Activated naive CD4-positive, alpha-beta T cell treated with anti-CD3 and anti-CD28 coated beads, Interleukin-2, amount 10 ng/mL, durations not matched to agents 7 days and 5 days (primary cell): ENCODE measurements at regions not wholly inside any gene's neighbourhood (a gene's known extent, or its start where the extent isn't known, plus 50 kb on each side); places are given as distances from the start of the nearest gene placed in this dataset.
"Not testable (repeated sequence)": the region's sequence is repeated elsewhere in the genome, so short reads cannot be mapped to it uniquely, and the experiment has no call there.

Experiments
- CTCF ChIA-PET: fragments of 350-600 bp; sonication (Branson Sonifier 250); formaldehyde crosslinking; loops from one replicate; lab custom pipeline; 2021; ENCODE audit warnings: antibody characterized with exemption; lab: Charles Lee
- DNase-seq: peaks from one replicate; pipeline ENCODE4 v3.0.0-alpha.2; 2020
- H3K27ac Mint-ChIP-seq: one replicate; pipeline ENCODE4 v1.8.0; 2021; ENCODE audit warnings: mild to moderate bottlenecking, moderate library complexity, mixed read lengths
- H3K27me3 Mint-ChIP-seq: one replicate; pipeline ENCODE4 v1.8.0; 2021; ENCODE audit warnings: mild to moderate bottlenecking, mixed read lengths
- H3K36me3 Mint-ChIP-seq: one replicate; pipeline ENCODE4 v1.8.0; 2021; ENCODE audit warnings: mixed read lengths
- H3K4me1 Mint-ChIP-seq: one replicate; pipeline ENCODE4 v1.8.0; 2021; ENCODE audit warnings: mixed read lengths
- H3K4me3 Mint-ChIP-seq: one replicate; pipeline ENCODE4 v1.8.0; 2021; ENCODE audit warnings: mild to moderate bottlenecking, moderate library complexity, mixed read lengths
- H3K9me3 Mint-ChIP-seq: one replicate; pipeline ENCODE4 v1.8.0; 2021; ENCODE audit warnings: mixed read lengths

GRCh38 chr20:47940101-47940813 lies 155.0 kb upstream of the SULF2 start:
- H3K9me3 Mint-ChIP-seq = no peaks in the 10 kb centered on the region
- CTCF ChIA-PET = no interaction called here
- DNase-seq = no peak
- no peaks in the 10 kb centered on the region for H3K36me3 Mint-ChIP-seq
- H3K4me3 Mint-ChIP-seq = no peak overlapping the region
- peaks cover 24% of the 10 kb centered on the region for H3K27me3 Mint-ChIP-seq
- H3K4me1 Mint-ChIP-seq = no peaks in the 10 kb centered on the region
- H3K27ac Mint-ChIP-seq = no peak overlapping the region

- Mint-ChIP-seq H3K27ac (no peak overlapping the region), H3K9me3 (no peaks in the 10 kb centered on the region)
- no peak for DNase-seq
Measured at GRCh38 chr20:47936612-47937011, 151.3 kb upstream of the SULF2 start.

GRCh38 chr20:47934761-47935160 lies 149.5 kb upstream of the SULF2 start:
- Mint-ChIP-seq H3K27ac (no peak overlapping the region), H3K27me3 (peaks cover 14% of the 10 kb centered on the region), H3K9me3 (no peaks in the 10 kb centered on the region), H3K4me3 (no peak overlapping the region), H3K4me1 (no peaks in the 10 kb centered on the region), H3K36me3 (no peaks in the 10 kb centered on the region)
- DNase-seq = no peak
- CTCF ChIA-PET = no interaction called here

More at GRCh38 chr20:47936612-47937011, 151.3 kb upstream of the SULF2 start:
- CTCF ChIA-PET = no interaction called here
- H3K4me1 Mint-ChIP-seq = no peaks in the 10 kb centered on the region
- no peak overlapping the region for H3K4me3 Mint-ChIP-seq
- no peaks in the 10 kb centered on the region for H3K36me3 Mint-ChIP-seq
- peaks cover 14% of the 10 kb centered on the region for H3K27me3 Mint-ChIP-seq

- no peaks in the 10 kb centered on the region for H3K9me3 Mint-ChIP-seq
- CTCF ChIA-PET = no interaction called here
- no peak for DNase-seq
- peaks cover 2% of the 10 kb centered on the region for H3K27me3 Mint-ChIP-seq
- H3K4me1 Mint-ChIP-seq = no peaks in the 10 kb centered on the region
- H3K4me3 Mint-ChIP-seq = no peak overlapping the region
- H3K36me3 Mint-ChIP-seq = no peaks in the 10 kb centered on the region
- no peak overlapping the region for H3K27ac Mint-ChIP-seq
Measured at GRCh38 chr20:47931443-47931842, 146.2 kb upstream of the SULF2 start.

- Mint-ChIP-seq H3K36me3 (no peaks in the 10 kb centered on the region), H3K4me3 (no peak overlapping the region), H3K27me3 (no peaks in the 10 kb centered on the region), H3K4me1 (no peaks in the 10 kb centered on the region), H3K9me3 (no peaks in the 10 kb centered on the region), H3K27ac (no peak overlapping the region)
- CTCF ChIA-PET = no interaction called here
- no peak for DNase-seq
Measured at GRCh38 chr20:47931002-47931401, 145.7 kb upstream of the SULF2 start.

GRCh38 chr20:47929368-47930115 lies 144.3 kb upstream of the SULF2 start:
- no peaks in the 10 kb centered on the region for H3K27me3 Mint-ChIP-seq
- CTCF ChIA-PET = no interaction called here
- H3K4me1 Mint-ChIP-seq = no peaks in the 10 kb centered on the region
- no peaks in the 10 kb centered on the region for H3K9me3 Mint-ChIP-seq
- no peaks in the 10 kb centered on the region for H3K36me3 Mint-ChIP-seq
- no peak overlapping the region for H3K27ac Mint-ChIP-seq
- no peak overlapping the region for H3K4me3 Mint-ChIP-seq
- no peak for DNase-seq

- no peak for DNase-seq
- no peak overlapping the region for H3K27ac Mint-ChIP-seq
- no peaks in the 10 kb centered on the region for H3K4me1 Mint-ChIP-seq
- H3K36me3 Mint-ChIP-seq = no peaks in the 10 kb centered on the region
- peaks cover 3% of the 10 kb centered on the region for H3K27me3 Mint-ChIP-seq
- CTCF ChIA-PET = no interaction called here
- H3K9me3 Mint-ChIP-seq = no peaks in the 10 kb centered on the region
- no peak overlapping the region for H3K4me3 Mint-ChIP-seq
Measured at GRCh38 chr20:47927944-47928343, 142.7 kb upstream of the SULF2 start.

- Mint-ChIP-seq H3K36me3 (no peaks in the 10 kb centered on the region), H3K4me1 (no peaks in the 10 kb centered on the region), H3K9me3 (no peaks in the 10 kb centered on the region), H3K27me3 (peaks cover 6% of the 10 kb centered on the region), H3K4me3 (no peak overlapping the region), H3K27ac (no peak overlapping the region)
- no peak for DNase-seq
- CTCF ChIA-PET = interaction anchor here (0.7 kb wide), 1 partner anchor 359 kb away, joined by 3 read pairs; no protein-coding TSS in a partner anchor
Measured at GRCh38 chr20:47927385-47927851, 142.1 kb upstream of the SULF2 start.

- no peak overlapping the region for H3K4me3 Mint-ChIP-seq
Measured at GRCh38 chr20:47926731-47927130, 141.4 kb upstream of the SULF2 start.

GRCh38 chr20:47925593-47925992 lies 140.3 kb upstream of the SULF2 start:
- Mint-ChIP-seq H3K27me3 (peaks cover 14% of the 10 kb centered on the region), H3K27ac (no peak overlapping the region), H3K9me3 (no peaks in the 10 kb centered on the region), H3K4me1 (no peaks in the 10 kb centered on the region), H3K4me3 (no peak overlapping the region), H3K36me3 (no peaks in the 10 kb centered on the region)
- DNase-seq = no peak
- CTCF ChIA-PET = no interaction called here

More at GRCh38 chr20:47926731-47927130, 141.4 kb upstream of the SULF2 start:
- Mint-ChIP-seq H3K27me3 (peaks cover 10% of the 10 kb centered on the region), H3K4me1 (no peaks in the 10 kb centered on the region), H3K27ac (no peak overlapping the region), H3K9me3 (no peaks in the 10 kb centered on the region), H3K36me3 (no peaks in the 10 kb centered on the region)
- no peak for DNase-seq
- CTCF ChIA-PET = interaction anchor here (0.7 kb wide), 1 partner anchor 358 kb away, joined by 3 read pairs; no protein-coding TSS in a partner anchor

GRCh38 chr20:47922269-47922668 lies 137.0 kb upstream of the SULF2 start:
- no peak overlapping the region for H3K27ac Mint-ChIP-seq
- H3K27me3 Mint-ChIP-seq = peaks cover 20% of the 10 kb centered on the region
- no peaks in the 10 kb centered on the region for H3K36me3 Mint-ChIP-seq
- no peak for DNase-seq
- H3K4me1 Mint-ChIP-seq = no peaks in the 10 kb centered on the region
- H3K4me3 Mint-ChIP-seq = no peak overlapping the region
- CTCF ChIA-PET = no interaction called here
- H3K9me3 Mint-ChIP-seq = peaks cover 12% of the 10 kb centered on the region

- H3K4me1 Mint-ChIP-seq, H3K36me3 Mint-ChIP-seq, H3K4me3 Mint-ChIP-seq, H3K27ac Mint-ChIP-seq, CTCF ChIA-PET, DNase-seq: not testable (repeated sequence)
- Mint-ChIP-seq H3K27me3 (peaks cover 20% of the 10 kb centered on the region), H3K9me3 (peaks cover 16% of the 10 kb centered on the region)
Measured at GRCh38 chr20:47921829-47922228, 136.5 kb upstream of the SULF2 start.

- no peak overlapping the region for H3K4me3 Mint-ChIP-seq
- CTCF ChIA-PET = no interaction called here
- no peaks in the 10 kb centered on the region for H3K36me3 Mint-ChIP-seq
- DNase-seq = no peak
- H3K27me3 Mint-ChIP-seq = peaks cover 20% of the 10 kb centered on the region
- no peaks in the 10 kb centered on the region for H3K4me1 Mint-ChIP-seq
- no peak overlapping the region for H3K27ac Mint-ChIP-seq
- peaks cover 18% of the 10 kb centered on the region for H3K9me3 Mint-ChIP-seq
Measured at GRCh38 chr20:47921408-47921807, 136.1 kb upstream of the SULF2 start.

- CTCF ChIA-PET = interaction anchor here (1.1 kb wide), 1 partner anchor 703 kb away, joined by 3 read pairs; no protein-coding TSS in a partner anchor
- H3K4me1 Mint-ChIP-seq = no peaks in the 10 kb centered on the region
- H3K36me3 Mint-ChIP-seq = no peaks in the 10 kb centered on the region
Measured at GRCh38 chr20:47917549-47918070, 132.3 kb upstream of the SULF2 start.

More at GRCh38 chr20:47917549-47918070, 132.3 kb upstream of the SULF2 start:
- no peak for DNase-seq
- Mint-ChIP-seq H3K9me3 (peaks cover 22% of the 10 kb centered on the region), H3K27ac (no peak overlapping the region), H3K27me3 (peaks cover 14% of the 10 kb centered on the region), H3K4me3 (no peak overlapping the region)
